Activated T-helper 2 cell treated with anti-CD3 and anti-CD28 coated beads, Interferon-gamma antibody, Interleukin-2, Interleukin-4, amounts not matched to agents 10 μg/mL and 5 μg/mL and 100 μg/mL, durations not matched to agents 14 hours and 24 hours and 36 hours (primary cell): ENCODE measurements at regions not wholly inside any gene's neighbourhood (a gene's known extent, or its start where the extent isn't known, plus 50 kb on each side); places are given as distances from the start of the nearest gene placed in this dataset.

ENCODE experiments used
- DNase-seq: peaks from one replicate; pipeline ENCODE4 v3.0.0; 2021; ENCODE audit warnings: low spot score
- H3K27ac Mint-ChIP-seq: one replicate; pipeline ENCODE4 v1.8.0; 2021; ENCODE audit warnings: mixed read lengths
- H3K27me3 Mint-ChIP-seq: one replicate; pipeline ENCODE4 v1.8.0; 2021; ENCODE audit warnings: low read depth, mixed read lengths
- H3K36me3 Mint-ChIP-seq: one replicate; pipeline ENCODE4 v1.8.0; 2021; ENCODE audit warnings: low read depth, mixed read lengths
- H3K4me1 Mint-ChIP-seq: one replicate; pipeline ENCODE4 v1.8.0; 2021; ENCODE audit warnings: low read depth, mixed read lengths
- H3K4me3 Mint-ChIP-seq: one replicate; pipeline ENCODE4 v1.8.0; 2021; ENCODE audit warnings: low read depth, mild to moderate bottlenecking, moderate library complexity, mixed read lengths
- H3K9me3 Mint-ChIP-seq: one replicate; pipeline ENCODE4 v1.8.0; 2021; ENCODE audit warnings: mixed read lengths
- intact Hi-C: fragments of 100-400 bp; cut with micrococcal nuclease; formaldehyde crosslinking; loops from one replicate; pipeline ENCODE4 v1.15.1; 2023

GRCh38 chr20:1720845-1721475 lies 63.4 kb upstream of the SIRPG start:
- DNase-seq, result no peak
- H3K4me3 Mint-ChIP-seq, result no peak overlapping the region
- no peak overlapping the region for H3K27ac Mint-ChIP-seq
- intact Hi-C loops, result no loop called here
- peaks cover 9% of the 10 kb centered on the region for H3K9me3 Mint-ChIP-seq
- no peaks in the 10 kb centered on the region for H3K36me3 Mint-ChIP-seq
- H3K27me3 Mint-ChIP-seq, result peaks cover 4% of the 10 kb centered on the region
- no peaks in the 10 kb centered on the region for H3K4me1 Mint-ChIP-seq

- H3K27me3 Mint-ChIP-seq, result peaks cover 10% of the 10 kb centered on the region
- no peak for DNase-seq
- no peaks in the 10 kb centered on the region for H3K36me3 Mint-ChIP-seq
- H3K4me3 Mint-ChIP-seq, result no peak overlapping the region
- H3K4me1 Mint-ChIP-seq, result no peaks in the 10 kb centered on the region
- peaks cover 9% of the 10 kb centered on the region for H3K9me3 Mint-ChIP-seq
- intact Hi-C loops, result no loop called here
- H3K27ac Mint-ChIP-seq, result no peak overlapping the region
Observed at GRCh38 chr20:1720226-1720625, 62.6 kb upstream of the SIRPG start.

- H3K4me1 Mint-ChIP-seq, result no peaks in the 10 kb centered on the region
- no peak overlapping the region for H3K4me3 Mint-ChIP-seq
- DNase-seq, result no peak
- H3K27me3 Mint-ChIP-seq, result peaks cover 16% of the 10 kb centered on the region
- H3K36me3 Mint-ChIP-seq, result no peaks in the 10 kb centered on the region
- peaks cover 8% of the 10 kb centered on the region for H3K9me3 Mint-ChIP-seq
- no peak overlapping the region for H3K27ac Mint-ChIP-seq
- intact Hi-C loops, result no loop called here
Observed at GRCh38 chr20:1718604-1719384, 61.2 kb upstream of the SIRPG start.

- no peaks in the 10 kb centered on the region for H3K36me3 Mint-ChIP-seq
- no peak overlapping the region for H3K4me3 Mint-ChIP-seq
- peaks cover 16% of the 10 kb centered on the region for H3K27me3 Mint-ChIP-seq
- DNase-seq, result no peak
- intact Hi-C loops, result no loop called here
- peaks cover 7% of the 10 kb centered on the region for H3K4me1 Mint-ChIP-seq
- H3K9me3 Mint-ChIP-seq, result peaks cover 9% of the 10 kb centered on the region
- H3K27ac Mint-ChIP-seq, result no peak overlapping the region
Observed at GRCh38 chr20:1712634-1713624, 55.4 kb upstream of the SIRPG start.

- no peak overlapping the region for H3K4me3 Mint-ChIP-seq
- DNase-seq, result no peak
- intact Hi-C loops, result no loop called here
- peaks cover 9% of the 10 kb centered on the region for H3K9me3 Mint-ChIP-seq
- peaks cover 16% of the 10 kb centered on the region for H3K27me3 Mint-ChIP-seq
- H3K36me3 Mint-ChIP-seq, result no peaks in the 10 kb centered on the region
- H3K27ac Mint-ChIP-seq, result no peak overlapping the region
- peaks cover 13% of the 10 kb centered on the region for H3K4me1 Mint-ChIP-seq
Observed at GRCh38 chr20:1711826-1712601, 54.4 kb upstream of the SIRPG start.

GRCh38 chr20:1711266-1711665 lies 53.7 kb upstream of the SIRPG start:
- H3K9me3 Mint-ChIP-seq, result peaks cover 9% of the 10 kb centered on the region
- DNase-seq, result no peak
- no peak overlapping the region for H3K4me3 Mint-ChIP-seq
- H3K4me1 Mint-ChIP-seq, result peaks cover 13% of the 10 kb centered on the region
- no peaks in the 10 kb centered on the region for H3K36me3 Mint-ChIP-seq
- H3K27ac Mint-ChIP-seq, result no peak overlapping the region
- H3K27me3 Mint-ChIP-seq, result peaks cover 14% of the 10 kb centered on the region
- intact Hi-C loops, result no loop called here

- H3K27me3 Mint-ChIP-seq, result peaks cover 7% of the 10 kb centered on the region
- peaks cover 13% of the 10 kb centered on the region for H3K4me1 Mint-ChIP-seq
Observed at GRCh38 chr20:1710484-1710883, 52.9 kb upstream of the SIRPG start.

GRCh38 chr20:1707588-1708449 lies 50.2 kb upstream of the SIRPG start:
- H3K27ac Mint-ChIP-seq, result no peak overlapping the region
- intact Hi-C loops, result no loop called here
- H3K4me1 Mint-ChIP-seq, result peaks cover 14% of the 10 kb centered on the region
- H3K9me3 Mint-ChIP-seq, result peaks cover 11% of the 10 kb centered on the region
- no peak overlapping the region for H3K4me3 Mint-ChIP-seq
- peaks cover 2% of the 10 kb centered on the region for H3K27me3 Mint-ChIP-seq
- DNase-seq, result no peak
- H3K36me3 Mint-ChIP-seq, result no peaks in the 10 kb centered on the region

More at GRCh38 chr20:1710484-1710883, 52.9 kb upstream of the SIRPG start:
- Mint-ChIP-seq H3K9me3 (peaks cover 9% of the 10 kb centered on the region), H3K27ac (no peak overlapping the region), H3K36me3 (no peaks in the 10 kb centered on the region), H3K4me3 (no peak overlapping the region)
- no peak for DNase-seq
- intact Hi-C loops, result no loop called here
